Suppressor macrophage (primary cell): ENCODE measurements at regions not wholly inside any gene's neighbourhood (a gene's known extent, or its start where the extent isn't known, plus 50 kb on each side); places are given as distances from the start of the nearest gene placed in this dataset.

Experiments
- DNase-seq, 4 experiments: peaks; one replicate each; pipeline ENCODE4 v3.0.0-alpha.2; 2020 to 2022

DNA sequence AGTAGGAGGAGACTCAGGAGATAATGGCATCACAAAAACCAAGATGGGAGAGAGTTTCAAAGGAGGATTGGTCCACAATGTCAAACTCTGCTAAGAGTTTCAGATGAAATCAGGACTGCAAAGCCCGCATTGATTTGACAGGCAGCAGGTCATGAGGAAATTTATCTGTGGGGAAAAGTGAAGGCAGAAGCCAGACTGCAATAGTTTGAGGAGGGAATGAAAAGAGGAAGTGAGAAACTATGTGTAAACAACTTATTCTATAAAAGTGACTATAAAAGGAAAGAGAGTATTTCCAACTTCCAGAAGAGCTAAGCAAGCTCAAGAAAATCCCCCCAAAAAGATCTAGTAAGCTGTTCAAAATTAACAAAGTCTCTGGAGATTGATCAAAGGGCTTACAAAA, 66.3 kb upstream of the DGKK start:
- peak; percentile 0 to 22 (median 4) for DNase-seq
